Choroid plexus epithelial cell (primary cell): ENCODE measurements at regions not wholly inside any gene's neighbourhood (a gene's known extent, or its start where the extent isn't known, plus 50 kb on each side); places are given as distances from the start of the nearest gene placed in this dataset.

Experiments used
- DNase-seq: peaks from one replicate; pipeline ENCODE4 v3.0.0-alpha.2; 2010; ENCODE audit warnings: low read depth
- H3K4me3 ChIP-seq: 2 replicates; pipeline ENCODE4 v1.5.1; 2011; ENCODE audit warnings: low read depth, mild to moderate bottlenecking, control low read depth, low read length, moderate library complexity
- TF ChIP-seq, protein P1 (sequence below): conservative IDR thresholded peaks from 2 replicates; pipeline ENCODE4 v1.5.1; 2011; ENCODE audit warnings: low read depth, mild to moderate bottlenecking, control low read depth, inconsistent platforms, low read length, moderate library complexity

DNA sequence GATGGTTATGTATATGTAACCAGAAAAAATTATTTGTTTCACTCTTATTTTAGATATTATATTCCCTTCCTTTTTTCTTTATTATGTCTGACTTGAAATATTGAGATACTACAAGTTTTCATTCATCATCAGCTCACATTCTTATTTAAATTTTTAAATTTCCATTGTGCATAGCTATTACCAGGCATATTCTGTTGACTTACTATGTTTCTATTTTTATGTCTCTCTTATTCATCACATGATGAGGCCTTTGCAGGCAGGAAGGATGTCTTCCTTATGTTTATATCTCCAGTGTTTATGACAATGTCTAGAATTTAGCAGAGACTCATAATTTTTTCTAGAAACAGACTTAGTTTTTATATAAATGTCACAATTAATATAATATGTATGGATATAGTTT is 221.9 kb upstream of the KCTD3 start:
- TF ChIP-seq, protein P1, sequence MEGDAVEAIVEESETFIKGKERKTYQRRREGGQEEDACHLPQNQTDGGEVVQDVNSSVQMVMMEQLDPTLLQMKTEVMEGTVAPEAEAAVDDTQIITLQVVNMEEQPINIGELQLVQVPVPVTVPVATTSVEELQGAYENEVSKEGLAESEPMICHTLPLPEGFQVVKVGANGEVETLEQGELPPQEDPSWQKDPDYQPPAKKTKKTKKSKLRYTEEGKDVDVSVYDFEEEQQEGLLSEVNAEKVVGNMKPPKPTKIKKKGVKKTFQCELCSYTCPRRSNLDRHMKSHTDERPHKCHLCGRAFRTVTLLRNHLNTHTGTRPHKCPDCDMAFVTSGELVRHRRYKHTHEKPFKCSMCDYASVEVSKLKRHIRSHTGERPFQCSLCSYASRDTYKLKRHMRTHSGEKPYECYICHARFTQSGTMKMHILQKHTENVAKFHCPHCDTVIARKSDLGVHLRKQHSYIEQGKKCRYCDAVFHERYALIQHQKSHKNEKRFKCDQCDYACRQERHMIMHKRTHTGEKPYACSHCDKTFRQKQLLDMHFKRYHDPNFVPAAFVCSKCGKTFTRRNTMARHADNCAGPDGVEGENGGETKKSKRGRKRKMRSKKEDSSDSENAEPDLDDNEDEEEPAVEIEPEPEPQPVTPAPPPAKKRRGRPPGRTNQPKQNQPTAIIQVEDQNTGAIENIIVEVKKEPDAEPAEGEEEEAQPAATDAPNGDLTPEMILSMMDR: no peak
- H3K4me3 ChIP-seq: no peak overlapping the region
- DNase-seq: no peak

DNA sequence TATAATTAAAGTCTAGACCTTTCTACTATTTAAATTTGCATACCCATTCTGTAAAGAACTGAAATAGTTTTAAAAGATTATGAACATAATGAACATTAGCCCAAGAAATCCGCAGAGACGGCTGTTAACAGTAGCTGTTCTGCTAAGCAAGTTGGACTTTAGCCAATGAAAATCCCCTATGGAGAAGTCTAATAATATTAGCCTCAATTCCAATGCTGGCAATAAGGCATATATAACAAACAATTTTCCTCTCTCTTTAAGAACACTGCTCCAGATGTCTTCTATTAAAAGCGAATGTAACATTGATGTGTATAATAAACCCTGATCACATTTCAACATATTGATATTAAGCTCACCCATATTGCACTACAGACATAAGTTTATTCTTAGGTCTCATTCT is 221.3 kb upstream of the KCTD3 start:
- DNase-seq: peak; percentile 3
- TF ChIP-seq, protein P1: no peak
- no peak overlapping the region for H3K4me3 ChIP-seq

DNA sequence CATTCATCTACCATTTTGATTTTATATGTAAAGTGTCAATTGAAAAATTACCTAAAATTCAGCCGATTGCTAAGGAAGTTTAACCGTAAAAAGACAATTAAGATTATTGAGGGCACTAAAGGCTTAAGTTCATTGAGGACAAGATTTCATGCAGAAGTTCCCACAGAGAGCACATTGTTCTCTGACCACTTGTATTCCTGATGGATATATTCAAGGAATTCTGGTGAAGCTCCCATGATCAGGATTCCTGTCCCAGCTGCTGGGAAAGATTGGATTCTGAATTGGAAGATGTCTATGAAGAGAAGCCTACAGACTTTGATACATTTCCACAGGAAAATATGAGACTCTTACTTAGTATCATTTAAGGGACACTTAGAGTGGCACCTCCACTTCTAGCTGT is 209.2 kb upstream of the KCTD3 start:
- DNase-seq: no peak
- H3K4me3 ChIP-seq: no peak overlapping the region
- TF ChIP-seq, protein P1: no peak

DNA sequence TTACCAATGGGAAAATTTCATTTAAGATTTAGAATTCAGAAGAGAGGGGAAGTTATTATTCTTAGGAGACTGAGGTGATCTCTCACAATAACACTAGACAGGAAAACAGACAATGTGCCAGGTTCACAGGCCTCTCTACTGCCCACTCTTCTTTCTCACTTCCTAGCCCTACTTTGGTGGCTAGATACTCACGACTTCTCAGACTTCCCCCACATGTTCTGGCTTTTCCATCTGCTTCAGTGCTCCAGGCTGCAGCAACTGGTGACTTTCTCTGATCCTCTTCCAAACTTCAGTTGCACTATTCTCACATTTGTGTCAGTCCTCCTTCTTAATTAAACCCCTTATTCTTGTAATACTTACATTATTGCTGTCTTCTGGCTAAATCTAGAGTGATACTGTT is 208.7 kb upstream of the KCTD3 start:
- H3K4me3 ChIP-seq: no peak overlapping the region
- TF ChIP-seq, protein P1: no peak
- DNase-seq: no peak

DNA sequence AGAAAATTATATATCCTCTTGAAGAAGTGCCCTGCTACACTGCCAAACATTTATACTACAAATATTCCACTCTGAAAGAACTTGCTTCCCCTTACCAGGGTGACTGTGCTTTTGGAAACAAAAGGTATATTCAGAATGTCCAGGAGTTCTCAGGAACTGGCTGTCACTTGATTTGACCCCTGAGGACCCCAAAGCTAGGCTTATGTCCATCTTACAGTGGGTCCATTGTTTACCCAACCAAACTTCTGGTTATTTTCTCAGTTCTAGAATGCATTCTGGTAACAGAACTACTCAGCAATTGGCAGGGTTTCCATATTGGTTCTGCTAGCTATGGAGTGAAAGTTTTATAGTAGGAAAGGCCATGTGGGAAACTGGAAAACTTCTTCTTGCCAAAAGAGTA is 207.1 kb upstream of the KCTD3 start:
- no peak overlapping the region for H3K4me3 ChIP-seq
- DNase-seq: no peak
- TF ChIP-seq, protein P1: no peak

DNA sequence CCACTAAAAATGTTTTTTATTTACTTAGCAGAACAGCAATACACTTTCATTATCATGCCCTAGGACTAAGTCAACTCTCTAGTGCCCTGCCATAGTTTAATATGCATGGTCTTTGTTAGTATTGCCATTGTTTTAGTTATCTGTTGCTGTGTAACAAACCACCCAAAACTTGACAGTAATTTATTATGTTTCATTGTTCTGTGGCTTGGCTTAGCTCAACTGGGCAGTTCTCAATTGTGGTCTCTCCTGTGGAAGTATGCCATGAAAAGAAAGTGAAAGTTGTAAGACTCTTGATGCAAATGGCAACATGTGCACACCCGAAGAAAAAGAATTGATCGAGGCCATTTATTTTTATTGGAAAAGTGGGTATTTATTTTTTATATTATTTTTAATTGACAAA is 206.3 kb upstream of the KCTD3 start:
- no peak overlapping the region for H3K4me3 ChIP-seq
- TF ChIP-seq, protein P1: no peak
- no peak for DNase-seq

DNA sequence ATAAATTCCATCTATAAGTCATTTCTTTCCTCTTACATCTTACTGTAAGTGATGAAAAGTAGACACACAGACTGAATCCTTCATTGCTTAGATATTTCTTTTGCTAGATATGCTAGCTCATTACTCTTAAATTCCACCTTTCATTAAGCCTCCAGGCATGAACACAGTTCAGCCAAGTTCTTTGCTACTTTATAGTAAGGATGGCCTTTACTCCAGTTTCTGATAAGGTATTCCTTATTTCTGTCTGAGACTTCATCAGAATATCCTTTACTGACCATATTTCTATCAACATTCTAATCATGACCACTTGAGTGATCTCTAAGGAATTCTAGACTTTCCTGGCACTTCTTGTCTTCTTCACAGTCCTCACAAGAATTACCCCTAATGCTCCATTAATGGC is 191.7 kb upstream of the KCTD3 start:
- DNase-seq: no peak
- no peak overlapping the region for H3K4me3 ChIP-seq
- TF ChIP-seq, protein P1: no peak
